Ammon's horn (tissue), 1 donor: ENCODE measurements at regions not wholly inside any gene's neighbourhood (a gene's known extent, or its start where the extent isn't known, plus 50 kb on each side); places are given as distances from the start of the nearest gene placed in this dataset.

ENCODE experiments used
- DNase-seq: peaks from one replicate; pipeline ENCODE4 v3.0.0-alpha.2; 2016; ENCODE audit warnings: low spot score

- no peak for DNase-seq
These were observed 57.8 kb upstream of the PLSCR4 start for GRCh38 chr3:146308682-146309081.

GRCh38 chr3:146308222-146308621 lies 57.3 kb upstream of the PLSCR4 start:
- DNase-seq, result no peak

- DNase-seq, result no peak
These were observed 56.5 kb upstream of the PLSCR4 start for GRCh38 chr3:146307456-146307725.

- DNase-seq, result no peak
These were observed 56.0 kb upstream of the PLSCR4 start for GRCh38 chr3:146306656-146307455.

GRCh38 chr3:146305808-146306423 lies 55.0 kb upstream of the PLSCR4 start:
- DNase-seq, result no peak

GRCh38 chr3:146300768-146301167 lies 49.9 kb upstream of the PLSCR4 start:
- peak; percentile 69 for DNase-seq
